SK-N-MC (cell line): ENCODE measurements at regions not wholly inside any gene's neighbourhood (a gene's known extent, or its start where the extent isn't known, plus 50 kb on each side); places are given as distances from the start of the nearest gene placed in this dataset.

Experiments
- EZH2 ChIP-seq: fragments of 200-600 bp; sonication (generic); IDR thresholded peaks from one replicate; pipeline ENCODE4 v1.6.1; 2017; ENCODE audit warnings: antibody characterized with exemption
- FOXP2 ChIP-seq: optimal IDR thresholded peaks from 2 replicates; pipeline ENCODE3; 2011; ENCODE audit warnings: mild to moderate bottlenecking, moderate library complexity; ENCODE audit not compliant: insufficient read depth; ENCODE audit errors: extremely low read length, control extremely low read depth
- POLR2AphosphoS5 ChIP-seq: IDR thresholded peaks from 2 replicates; pipeline ENCODE4 v1.6.1; 2012; ENCODE audit warnings: mild to moderate bottlenecking, low read depth, low read length, borderline replicate concordance

DNA sequence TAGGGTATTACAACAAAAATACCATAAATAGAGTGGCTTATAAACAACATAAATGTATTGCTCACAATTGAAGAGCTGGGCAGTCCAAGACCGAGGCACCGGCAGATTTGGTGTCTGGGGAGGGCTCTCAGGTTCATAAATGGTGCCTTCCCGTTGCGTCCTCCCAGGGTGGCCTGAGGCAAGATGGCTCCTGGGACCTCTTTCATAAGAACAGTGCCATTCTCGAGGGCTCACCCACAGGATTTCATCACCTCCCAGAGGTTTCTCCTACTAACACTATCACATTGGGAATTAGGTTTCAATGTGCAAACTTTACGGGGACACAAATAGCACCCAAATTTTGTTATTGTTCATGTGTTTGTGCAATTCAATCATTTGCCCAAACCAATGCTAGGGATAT is 793.5 kb upstream of the HS6ST1 start:
- no peak for TF ChIP-seq POLR2AphosphoS5
- TF ChIP-seq EZH2 = no peak
- TF ChIP-seq FOXP2 = no peak
